AG20443 (cell line): ENCODE measurements at regions not wholly inside any gene's neighbourhood (a gene's known extent, or its start where the extent isn't known, plus 50 kb on each side); places are given as distances from the start of the nearest gene placed in this dataset.
"Not testable (repeated sequence)": the region's sequence is repeated elsewhere in the genome, so short reads cannot be mapped to it uniquely, and the experiment has no call there.

Source experiments
- DNase-seq: peaks from one replicate; pipeline ENCODE4 v3.0.0; 2012; ENCODE audit warnings: low spot score, mixed read lengths

GRCh38 chr10:4230036-4230435 lies 445.0 kb upstream of the KLF6 start:
- DNase-seq, result no peak

- DNase-seq, result no peak
These were observed 444.1 kb upstream of the KLF6 start for GRCh38 chr10:4229106-4229505.

- no peak for DNase-seq
These were observed 442.6 kb upstream of the KLF6 start for GRCh38 chr10:4227586-4227985.

GRCh38 chr10:4226941-4227540 lies 442.0 kb upstream of the KLF6 start:
- DNase-seq, result no peak

- DNase-seq, result no peak
These were observed 439.2 kb upstream of the KLF6 start for GRCh38 chr10:4224178-4224577.

GRCh38 chr10:4221310-4221709 lies 436.3 kb upstream of the KLF6 start:
- DNase-seq, result not testable (repeated sequence)

- DNase-seq, result no peak
These were observed 434.9 kb upstream of the KLF6 start for GRCh38 chr10:4219901-4220300.

GRCh38 chr10:4217653-4218052 lies 432.6 kb upstream of the KLF6 start:
- DNase-seq, result no peak

GRCh38 chr10:4217187-4217586 lies 432.2 kb upstream of the KLF6 start:
- no peak for DNase-seq

- no peak for DNase-seq
These were observed 431.7 kb upstream of the KLF6 start for GRCh38 chr10:4216726-4217125.

GRCh38 chr10:4215963-4216575 lies 431.1 kb upstream of the KLF6 start:
- no peak for DNase-seq

- no peak for DNase-seq
These were observed 430.5 kb upstream of the KLF6 start for GRCh38 chr10:4215485-4215884.

- DNase-seq, result peak; percentile 52
These were observed 429.9 kb upstream of the KLF6 start for GRCh38 chr10:4214908-4215307.

GRCh38 chr10:4213441-4213840 lies 428.4 kb upstream of the KLF6 start:
- no peak for DNase-seq

- peak; percentile 20 for DNase-seq
These were observed 427.2 kb upstream of the KLF6 start for GRCh38 chr10:4212111-4212630.

GRCh38 chr10:4208499-4208898 lies 423.5 kb upstream of the KLF6 start:
- DNase-seq, result no peak

GRCh38 chr10:4205113-4205512 lies 420.1 kb upstream of the KLF6 start:
- DNase-seq, result no peak

GRCh38 chr10:4202938-4203337 lies 417.9 kb upstream of the KLF6 start:
- DNase-seq, result no peak

GRCh38 chr10:4201866-4202825 lies 417.1 kb upstream of the KLF6 start:
- DNase-seq, result peak; percentile 62

- DNase-seq, result no peak
These were observed 414.2 kb upstream of the KLF6 start for GRCh38 chr10:4199196-4199595.

GRCh38 chr10:4198216-4198615 lies 413.2 kb upstream of the KLF6 start:
- DNase-seq, result no peak

GRCh38 chr10:4197676-4198075 lies 412.7 kb upstream of the KLF6 start:
- DNase-seq, result no peak
